Body of pancreas (tissue), 4 donors: ENCODE measurements at regions not wholly inside any gene's neighbourhood (a gene's known extent, or its start where the extent isn't known, plus 50 kb on each side); places are given as distances from the start of the nearest gene placed in this dataset.

Experiments
- CTCF ChIP-seq, 7 experiments: fragments of 450-650 bp in 4 of 7; fragments of 200-600 bp in 3 of 7; sonication (generic) in 3 of 7; IDR thresholded peaks; one replicate each; pipeline ENCODE4 v1.5.1; 2016 to 2019; ENCODE audit warnings: antibody characterized with exemption in 7 of 7
- POLR2A ChIP-seq, 3 donors: fragments of 450-650 bp; IDR thresholded peaks; one replicate each; pipeline ENCODE4 v1.6.1; 2016; ENCODE audit warnings: antibody characterized with exemption in 3 of 3, mild to moderate bottlenecking in 2 of 3

- TF ChIP-seq CTCF (IDR thresholded peaks at IDR 0.05) (no peak), POLR2A (IDR thresholded peaks at IDR 0.05) (no peak)
Observed at GRCh38 chr9:121561385-121562222, 62.0 kb upstream of the GGTA1 start.
